Hematopoietic multipotent progenitor cell treated with erythropoietin and hydrocortisone succinate and interleukin-3 and kit ligand, for 6 days (in vitro differentiated cells): ENCODE measurements at regions not wholly inside any gene's neighbourhood (a gene's known extent, or its start where the extent isn't known, plus 50 kb on each side); places are given as distances from the start of the nearest gene placed in this dataset.
A peak's percentile ranks its signal among the peaks of the same experiment; 100 is the strongest.
"Not testable (repeated sequence)": the region's sequence is repeated elsewhere in the genome, so short reads cannot be mapped to it uniquely, and the experiment has no call there.

ENCODE experiments used
- DNase-seq: peaks from one replicate; pipeline ENCODE4 v3.0.0-alpha.2; 2015

DNA sequence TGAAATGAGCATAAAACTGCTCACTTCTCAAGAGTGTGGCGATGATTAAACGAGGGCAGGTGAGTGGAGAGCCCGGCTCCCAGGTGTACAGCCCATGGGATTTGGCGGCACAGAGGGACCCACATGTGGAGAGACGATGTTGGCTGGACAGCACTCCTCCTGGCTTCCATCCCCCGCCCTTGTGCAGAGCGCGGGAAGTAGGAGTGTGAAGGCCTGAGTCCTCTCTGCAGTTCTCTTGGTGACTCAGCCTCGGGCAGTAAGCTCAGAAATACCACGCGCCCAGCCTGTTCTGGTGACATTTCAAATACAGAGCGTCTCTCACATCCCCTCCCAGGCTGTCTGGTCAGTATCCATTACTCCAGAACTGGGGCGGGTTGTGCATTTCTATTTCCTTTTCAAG is 94.2 kb upstream of the SRSF6 start:
- no peak for DNase-seq

DNA sequence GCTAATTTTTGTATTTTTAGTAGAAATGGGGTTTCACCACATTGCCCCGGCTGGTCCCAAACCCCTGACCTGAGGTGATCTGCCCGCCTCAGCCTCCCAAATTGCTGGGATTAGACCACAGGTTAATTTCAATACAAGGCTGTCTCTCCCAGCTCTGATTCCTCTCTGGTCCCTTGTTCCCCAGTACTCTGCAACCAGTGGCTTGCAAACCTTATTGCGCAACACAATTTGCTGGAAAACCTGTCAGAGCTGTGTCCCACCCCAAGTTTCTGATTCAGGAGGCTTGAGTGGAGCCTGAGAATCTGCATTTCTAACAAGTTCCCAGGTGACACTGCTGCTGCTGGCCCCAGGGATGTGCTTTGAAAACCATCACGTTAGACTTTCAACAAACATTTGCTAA is 96.2 kb upstream of the SRSF6 start:
- DNase-seq = no peak

DNA sequence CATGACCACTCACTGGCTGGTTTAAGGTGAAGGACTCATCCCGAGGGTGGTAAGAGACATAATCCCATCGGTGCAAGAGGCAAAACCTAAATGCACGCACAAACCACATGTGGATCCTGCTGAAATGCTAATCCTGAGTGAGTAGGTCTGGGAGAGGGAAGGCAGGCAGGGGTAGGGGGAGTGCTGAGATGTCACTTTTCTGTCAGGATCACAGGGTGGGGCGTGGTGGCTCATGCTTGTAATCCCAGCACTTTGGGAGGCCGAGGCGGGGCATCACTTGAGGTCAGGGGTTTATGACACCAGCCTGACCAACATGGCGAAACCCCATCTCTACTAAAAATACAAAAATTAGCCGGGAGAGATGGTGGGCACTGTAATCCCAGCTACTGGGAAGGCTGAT is 97.7 kb upstream of the SRSF6 start:
- no peak for DNase-seq

GRCh38 chr20:43358811-43359210 is 98.9 kb upstream of the SRSF6 start:
- no peak for DNase-seq

DNA sequence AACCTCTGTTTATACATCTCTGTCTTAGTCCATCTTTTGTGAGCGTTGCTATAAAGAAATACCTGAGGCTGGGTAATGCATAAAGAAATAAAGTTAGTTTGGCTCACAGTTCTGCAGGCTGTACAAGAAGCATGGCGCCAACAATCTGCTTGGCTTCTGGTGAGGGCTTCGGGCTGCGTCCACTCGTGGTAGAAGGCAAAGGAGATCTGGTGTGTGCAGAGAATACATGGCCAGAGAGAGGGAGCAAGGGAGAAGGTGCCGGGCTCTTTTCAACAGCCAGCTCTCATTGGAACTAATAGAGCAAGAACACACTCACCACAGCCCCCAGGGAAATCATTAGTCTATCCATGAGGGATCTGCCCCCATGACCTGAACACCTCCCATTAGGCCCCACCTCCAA is 100.3 kb upstream of the SRSF6 start:
- no peak for DNase-seq

DNA sequence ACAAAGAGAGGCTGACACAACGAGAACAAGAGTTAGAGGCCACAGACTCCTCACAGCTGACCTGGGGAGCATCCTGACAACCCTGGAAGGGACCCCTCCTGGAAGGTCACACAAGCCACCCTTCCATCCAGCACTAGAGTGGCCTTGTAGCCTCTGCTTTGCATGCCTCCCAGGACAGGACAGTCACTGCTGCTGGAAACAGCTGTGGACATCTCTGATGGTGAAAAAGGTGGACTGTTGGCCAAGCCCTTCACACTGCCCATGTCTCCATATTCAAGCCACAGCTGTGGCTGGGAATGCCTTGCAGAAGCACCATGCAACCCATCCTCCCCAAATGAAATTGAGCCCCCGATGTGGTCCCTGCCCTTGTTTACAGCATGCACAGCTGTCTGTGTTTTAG is 102.1 kb upstream of the SRSF6 start:
- DNase-seq = no peak

DNA sequence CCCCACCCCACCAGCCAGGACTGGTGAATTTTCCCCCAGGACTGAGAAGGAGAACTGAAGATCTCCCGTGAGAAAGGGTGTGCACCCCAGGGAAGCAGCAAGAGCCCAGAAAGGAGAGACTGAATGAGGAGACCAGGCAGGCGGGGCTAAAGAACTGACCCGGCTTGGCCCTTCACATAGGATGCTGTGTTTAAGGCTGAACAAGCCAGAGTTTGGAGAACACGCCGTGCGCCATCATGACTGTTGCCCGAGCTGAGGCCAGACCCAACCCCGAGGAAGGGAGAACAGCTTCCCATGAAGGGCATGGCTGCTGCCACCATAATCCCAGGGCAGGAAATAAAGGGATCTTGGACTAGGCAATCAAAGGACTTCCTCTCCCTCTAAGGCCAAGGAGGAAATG is 104.7 kb upstream of the SRSF6 start:
- no peak for DNase-seq

- not testable (repeated sequence) for DNase-seq
Measured at GRCh38 chr20:43350694-43351093, 107.0 kb upstream of the SRSF6 start.

DNA sequence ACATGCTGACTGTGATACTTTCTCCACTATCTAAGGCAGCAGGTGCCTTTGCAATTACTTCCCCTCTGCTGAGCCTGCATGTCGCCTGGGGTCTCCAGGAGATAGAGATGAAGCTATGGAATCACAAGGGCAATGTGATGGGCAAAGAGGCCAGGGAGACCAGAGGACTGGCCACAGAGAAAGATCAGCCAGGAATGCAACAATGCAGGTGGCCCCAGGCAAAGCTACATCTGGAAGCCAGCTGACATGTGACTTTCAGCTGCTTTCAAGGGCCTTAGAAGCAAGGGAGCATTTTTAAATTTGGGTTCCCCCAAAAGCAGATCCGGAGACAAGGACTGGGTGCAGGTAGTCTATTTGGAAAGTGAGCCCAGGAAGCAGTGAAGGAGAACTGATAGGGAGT is 107.9 kb upstream of the SRSF6 start:
- no peak for DNase-seq

GRCh38 chr20:43347839-43348238 is 109.9 kb upstream of the SRSF6 start:
- not testable (repeated sequence) for DNase-seq

GRCh38 chr20:43345676-43346075 is 112.0 kb upstream of the SRSF6 start:
- DNase-seq = no peak

DNA sequence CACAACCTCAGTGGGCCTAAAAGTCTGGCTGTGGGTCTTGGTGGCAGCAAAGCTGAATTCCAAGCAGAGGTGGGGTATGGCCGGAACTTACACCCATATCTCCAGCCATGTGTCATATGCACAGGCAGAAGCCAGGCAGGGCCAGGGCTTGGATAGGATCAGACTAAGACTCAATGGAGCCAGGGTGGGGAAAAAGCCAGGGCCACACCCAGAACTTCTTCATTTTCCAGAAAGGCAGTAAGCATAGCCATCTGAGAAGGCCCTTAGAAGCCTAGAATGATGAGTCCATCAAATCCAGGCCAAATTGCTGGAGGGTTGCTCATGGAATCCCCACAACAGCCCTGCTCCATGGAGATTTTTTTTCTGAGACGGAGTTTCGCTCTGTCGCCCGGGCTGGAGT is 116.2 kb upstream of the SRSF6 start:
- DNase-seq = no peak

DNA sequence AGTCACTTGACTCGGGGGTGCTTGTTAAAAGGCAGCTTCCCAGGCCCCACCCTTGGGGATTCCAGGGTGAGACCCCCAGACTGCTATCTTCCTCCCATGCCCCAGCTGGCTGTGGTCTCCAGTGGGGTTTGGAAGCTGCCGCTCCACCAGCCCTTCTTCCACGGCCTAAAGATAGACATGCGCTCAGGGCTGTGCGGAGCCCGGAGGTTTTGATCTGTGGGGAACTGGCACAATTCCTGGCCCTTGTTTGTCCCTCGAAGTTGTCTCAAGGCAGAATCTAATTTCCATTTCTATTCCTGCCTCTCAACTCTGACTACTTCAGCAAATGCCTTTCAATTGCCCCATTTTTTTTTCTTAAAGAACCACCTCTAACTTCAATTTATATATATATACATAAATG is 120.7 kb upstream of the SRSF6 start:
- DNase-seq = no peak

GRCh38 chr20:43334080-43334479 is 123.6 kb upstream of the SRSF6 start:
- no peak for DNase-seq

GRCh38 chr20:43331906-43332305 is 125.8 kb upstream of the SRSF6 start:
- DNase-seq = no peak

GRCh38 chr20:43328697-43329096 is 129.0 kb upstream of the SRSF6 start:
- DNase-seq = no peak

- DNase-seq = not testable (repeated sequence)
Measured at GRCh38 chr20:43327234-43327633, 130.5 kb upstream of the SRSF6 start.

DNA sequence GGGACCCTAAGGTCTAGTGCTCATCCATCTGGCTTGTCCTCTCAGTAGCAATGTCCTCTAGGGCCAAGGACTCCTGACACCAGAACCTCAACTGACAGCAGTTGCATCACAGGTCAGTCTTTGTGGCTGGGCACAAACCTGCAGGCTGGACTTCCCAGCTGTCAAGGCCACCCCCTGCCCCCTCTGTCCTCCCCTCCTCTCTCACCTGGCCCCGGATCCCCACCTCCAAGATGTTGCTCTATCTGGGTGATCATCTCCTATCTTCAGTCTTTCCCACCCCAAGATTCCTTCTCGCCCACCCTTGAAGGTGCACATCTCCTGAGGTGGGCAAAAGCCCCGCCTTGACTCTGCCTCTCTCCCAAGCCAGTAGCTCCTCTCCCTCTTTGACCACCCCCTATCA is 131.8 kb upstream of the SRSF6 start:
- no peak for DNase-seq

- DNase-seq = no peak
Measured at GRCh38 chr20:43323592-43323991, 133.9 kb upstream of the PTPRT start.

- DNase-seq = no peak
Measured at GRCh38 chr20:43322851-43323250, 133.1 kb upstream of the PTPRT start.

DNA sequence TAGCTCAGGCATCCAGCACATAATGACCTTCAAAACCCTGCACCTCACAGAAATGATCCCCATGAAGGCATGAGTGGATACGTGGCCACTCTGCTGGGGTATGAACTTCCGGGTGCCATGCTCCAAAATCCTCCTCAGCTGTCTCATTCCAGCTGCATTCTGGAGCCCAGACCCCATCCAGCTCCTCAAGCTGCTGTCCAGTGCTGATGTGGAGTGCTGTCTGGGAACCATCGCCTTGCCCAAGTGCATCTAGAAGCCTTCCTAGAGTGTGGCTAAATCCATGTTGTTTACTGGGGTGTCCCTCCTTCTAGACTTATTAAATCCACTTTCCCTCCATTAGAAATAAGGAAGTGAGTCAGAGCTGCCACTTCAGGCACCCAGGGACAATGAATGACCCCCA is 130.8 kb upstream of the PTPRT start:
- DNase-seq = no peak

DNA sequence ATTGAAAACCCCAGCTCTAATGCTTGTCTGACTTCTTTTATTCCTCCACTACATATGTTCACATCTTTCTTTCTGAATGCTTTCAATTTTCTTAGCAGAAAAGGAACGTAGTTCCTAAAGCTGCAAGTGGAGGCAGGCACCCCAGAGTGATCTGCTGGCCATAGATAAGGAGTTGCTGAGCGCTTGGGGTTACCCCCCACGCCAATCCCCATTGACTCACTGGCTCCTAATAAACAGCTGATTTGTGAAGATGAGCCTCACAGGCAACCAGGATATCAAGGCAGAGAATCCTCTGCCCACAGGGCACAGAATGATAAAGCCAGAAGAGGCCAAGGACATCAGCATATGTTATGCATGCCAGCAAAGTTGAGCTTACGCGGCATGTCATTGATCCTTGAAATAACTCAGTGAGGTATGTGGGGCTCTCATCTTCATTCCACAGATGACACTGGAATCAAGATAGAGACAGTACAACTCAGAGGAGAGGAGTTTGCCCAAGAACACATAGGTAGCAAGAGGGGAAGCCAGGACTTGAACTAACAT is 129.1 kb upstream of the PTPRT start:
- DNase-seq = peak; percentile 90

DNA sequence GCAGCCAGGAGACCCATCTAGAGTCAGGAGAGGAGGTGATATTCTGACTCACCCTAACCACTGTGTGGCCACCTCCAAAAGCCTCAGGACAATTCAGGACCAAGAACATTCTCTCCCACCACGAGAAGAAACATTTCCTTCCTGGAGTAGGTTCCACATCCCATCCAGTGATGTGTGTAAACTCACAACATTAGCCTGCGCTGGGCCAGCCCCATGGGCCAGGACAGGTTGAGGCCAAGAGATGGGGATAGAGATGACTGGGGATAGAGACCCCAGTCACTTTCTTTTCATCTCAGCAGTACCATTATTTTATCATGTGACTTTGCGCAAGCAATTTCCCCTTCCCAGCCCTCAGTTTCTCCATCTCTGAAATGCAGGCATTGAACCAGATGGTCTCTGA is 126.6 kb upstream of the PTPRT start:
- no peak for DNase-seq

GRCh38 chr20:43309266-43309665 is 119.6 kb upstream of the PTPRT start:
- no peak for DNase-seq

GRCh38 chr20:43306837-43307236 is 117.1 kb upstream of the PTPRT start:
- no peak for DNase-seq

DNA sequence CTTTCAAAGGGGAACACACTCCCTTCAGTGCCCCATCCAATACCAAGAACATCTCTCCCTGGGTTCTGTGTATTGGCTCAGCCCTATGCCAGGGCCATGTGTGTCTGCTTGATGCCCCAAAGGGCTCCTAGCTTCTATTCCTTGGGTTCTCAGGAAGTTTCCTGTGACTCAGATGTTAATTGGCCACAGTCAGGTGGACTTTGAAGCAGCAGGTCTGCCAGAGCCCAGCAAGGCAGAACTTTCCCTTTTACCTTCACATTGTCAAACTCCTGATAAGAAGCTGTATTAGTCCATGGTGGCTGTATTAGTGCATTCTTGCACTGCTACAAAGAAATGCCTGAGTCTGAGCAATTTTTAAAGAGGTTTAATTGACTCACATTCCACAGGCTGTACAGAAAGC is 116.0 kb upstream of the PTPRT start:
- no peak for DNase-seq
